ENCODE measurements at regions not wholly inside any gene's neighbourhood (a gene's known extent, or its start where the extent isn't known, plus 50 kb on each side); places are given as distances from the start of the nearest gene placed in this dataset.

DNA sequence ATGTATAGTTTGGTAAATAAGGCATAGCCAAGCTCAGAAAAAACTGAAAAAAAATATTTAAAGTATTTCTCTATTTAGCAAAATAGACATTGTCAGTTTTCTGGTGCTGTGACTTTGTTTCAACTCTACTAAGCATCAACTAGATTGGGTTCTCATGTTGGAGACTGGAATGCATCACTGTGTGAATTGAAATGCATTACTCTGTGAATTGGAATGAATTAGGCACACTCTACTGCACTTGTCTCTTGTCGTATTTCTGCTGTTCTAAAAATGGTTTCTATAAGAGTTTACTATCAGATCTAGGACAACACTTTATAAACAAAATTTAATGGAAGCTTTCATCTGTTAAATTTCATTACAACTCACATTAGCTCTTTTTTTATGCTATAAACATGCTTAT is 1772.2 kb downstream of the MAT2B start:
- no peak for TF ChIP-seq ISL1 (CRISPR knock-in tag; IDR thresholded peaks at IDR 0.05)
- TF ChIP-seq, protein P1, sequence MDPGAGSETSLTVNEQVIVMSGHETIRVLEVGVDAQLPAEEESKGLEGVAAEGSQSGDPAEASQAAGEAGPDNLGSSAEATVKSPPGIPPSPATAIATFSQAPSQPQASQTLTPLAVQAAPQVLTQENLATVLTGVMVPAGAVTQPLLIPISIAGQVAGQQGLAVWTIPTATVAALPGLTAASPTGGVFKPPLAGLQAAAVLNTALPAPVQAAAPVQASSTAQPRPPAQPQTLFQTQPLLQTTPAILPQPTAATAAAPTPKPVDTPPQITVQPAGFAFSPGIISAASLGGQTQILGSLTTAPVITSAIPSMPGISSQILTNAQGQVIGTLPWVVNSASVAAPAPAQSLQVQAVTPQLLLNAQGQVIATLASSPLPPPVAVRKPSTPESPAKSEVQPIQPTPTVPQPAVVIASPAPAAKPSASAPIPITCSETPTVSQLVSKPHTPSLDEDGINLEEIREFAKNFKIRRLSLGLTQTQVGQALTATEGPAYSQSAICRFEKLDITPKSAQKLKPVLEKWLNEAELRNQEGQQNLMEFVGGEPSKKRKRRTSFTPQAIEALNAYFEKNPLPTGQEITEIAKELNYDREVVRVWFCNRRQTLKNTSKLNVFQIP (CRISPR knock-in tag; IDR thresholded peaks at IDR 0.05; ENCODE audit: borderline replicate concordance, low read depth): no peak
- no peak for TF ChIP-seq ZFP30 (CRISPR knock-in tag; IDR thresholded peaks at IDR 0.05)
- TF ChIP-seq, protein P2, sequence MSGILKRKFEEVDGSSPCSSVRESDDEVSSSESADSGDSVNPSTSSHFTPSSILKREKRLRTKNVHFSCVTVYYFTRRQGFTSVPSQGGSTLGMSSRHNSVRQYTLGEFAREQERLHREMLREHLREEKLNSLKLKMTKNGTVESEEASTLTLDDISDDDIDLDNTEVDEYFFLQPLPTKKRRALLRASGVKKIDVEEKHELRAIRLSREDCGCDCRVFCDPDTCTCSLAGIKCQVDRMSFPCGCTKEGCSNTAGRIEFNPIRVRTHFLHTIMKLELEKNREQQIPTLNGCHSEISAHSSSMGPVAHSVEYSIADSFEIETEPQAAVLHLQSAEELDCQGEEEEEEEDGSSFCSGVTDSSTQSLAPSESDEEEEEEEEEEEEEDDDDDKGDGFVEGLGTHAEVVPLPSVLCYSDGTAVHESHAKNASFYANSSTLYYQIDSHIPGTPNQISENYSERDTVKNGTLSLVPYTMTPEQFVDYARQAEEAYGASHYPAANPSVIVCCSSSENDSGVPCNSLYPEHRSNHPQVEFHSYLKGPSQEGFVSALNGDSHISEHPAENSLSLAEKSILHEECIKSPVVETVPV (CRISPR knock-in tag; IDR thresholded peaks at IDR 0.05): no peak
- no peak for TF ChIP-seq GLIS3 (CRISPR knock-in tag; IDR thresholded peaks at IDR 0.05)
- no peak for TF ChIP-seq BACH2 (CRISPR knock-in tag; IDR thresholded peaks at IDR 0.05; ENCODE audit: borderline replicate concordance)
- TF ChIP-seq PPARA (CRISPR knock-in tag; IDR thresholded peaks at IDR 0.05; ENCODE audit: borderline replicate concordance): no peak
- no peak for TF ChIP-seq ZNF565 (CRISPR knock-in tag; conservative IDR thresholded peaks at IDR 0.05; ENCODE audit: low read depth)
- no peak for TF ChIP-seq RARB (CRISPR knock-in tag; IDR thresholded peaks at IDR 0.05)
- TF ChIP-seq, protein P3, sequence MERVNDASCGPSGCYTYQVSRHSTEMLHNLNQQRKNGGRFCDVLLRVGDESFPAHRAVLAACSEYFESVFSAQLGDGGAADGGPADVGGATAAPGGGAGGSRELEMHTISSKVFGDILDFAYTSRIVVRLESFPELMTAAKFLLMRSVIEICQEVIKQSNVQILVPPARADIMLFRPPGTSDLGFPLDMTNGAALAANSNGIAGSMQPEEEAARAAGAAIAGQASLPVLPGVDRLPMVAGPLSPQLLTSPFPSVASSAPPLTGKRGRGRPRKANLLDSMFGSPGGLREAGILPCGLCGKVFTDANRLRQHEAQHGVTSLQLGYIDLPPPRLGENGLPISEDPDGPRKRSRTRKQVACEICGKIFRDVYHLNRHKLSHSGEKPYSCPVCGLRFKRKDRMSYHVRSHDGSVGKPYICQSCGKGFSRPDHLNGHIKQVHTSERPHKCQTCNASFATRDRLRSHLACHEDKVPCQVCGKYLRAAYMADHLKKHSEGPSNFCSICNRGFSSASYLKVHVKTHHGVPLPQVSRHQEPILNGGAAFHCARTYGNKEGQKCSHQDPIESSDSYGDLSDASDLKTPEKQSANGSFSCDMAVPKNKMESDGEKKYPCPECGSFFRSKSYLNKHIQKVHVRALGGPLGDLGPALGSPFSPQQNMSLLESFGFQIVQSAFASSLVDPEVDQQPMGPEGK (CRISPR knock-in tag; IDR thresholded peaks at IDR 0.05; ENCODE audit: borderline replicate concordance): no peak
- no peak for ATAC-seq

DNA sequence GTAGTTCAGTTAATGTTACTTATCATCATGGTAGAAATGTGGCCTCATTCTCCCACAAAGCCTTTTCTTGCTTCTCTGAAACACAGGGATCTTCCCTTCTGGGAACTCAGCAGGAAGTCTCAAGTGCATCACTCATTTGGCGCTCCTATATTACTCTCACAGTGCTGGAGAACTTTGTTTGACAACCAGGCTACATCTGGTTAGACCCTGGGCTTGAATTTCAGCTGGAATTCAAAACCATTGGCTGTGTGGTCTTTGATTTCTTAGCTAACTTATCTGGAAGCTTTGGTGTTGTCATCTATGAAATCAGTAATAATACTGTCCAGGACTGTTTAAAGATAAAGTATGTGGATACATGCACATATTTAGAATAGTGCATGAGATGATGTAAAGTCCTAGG is 1777.1 kb downstream of the MAT2B start:
- no peak for ATAC-seq
- TF ChIP-seq GLIS3 (CRISPR knock-in tag; IDR thresholded peaks at IDR 0.05) (no peak), TCF4 (CRISPR knock-in tag; IDR thresholded peaks at IDR 0.05; ENCODE audit: borderline replicate concordance) (no peak), ZNF565 (CRISPR knock-in tag; conservative IDR thresholded peaks at IDR 0.05; ENCODE audit: low read depth) (no peak), ZC3H10 (CRISPR knock-in tag; IDR thresholded peaks at IDR 0.05) (no peak), PPARA (CRISPR knock-in tag; IDR thresholded peaks at IDR 0.05; ENCODE audit: borderline replicate concordance) (no peak), ZNF70 (CRISPR knock-in tag; IDR thresholded peaks at IDR 0.05) (no peak), BACH2 (CRISPR knock-in tag; IDR thresholded peaks at IDR 0.05; ENCODE audit: borderline replicate concordance) (no peak), SNAI2 (CRISPR knock-in tag; IDR thresholded peaks at IDR 0.05) (no peak), OSR1 (CRISPR knock-in tag; IDR thresholded peaks at IDR 0.05) (no peak)
- TF ChIP-seq, protein P4, sequence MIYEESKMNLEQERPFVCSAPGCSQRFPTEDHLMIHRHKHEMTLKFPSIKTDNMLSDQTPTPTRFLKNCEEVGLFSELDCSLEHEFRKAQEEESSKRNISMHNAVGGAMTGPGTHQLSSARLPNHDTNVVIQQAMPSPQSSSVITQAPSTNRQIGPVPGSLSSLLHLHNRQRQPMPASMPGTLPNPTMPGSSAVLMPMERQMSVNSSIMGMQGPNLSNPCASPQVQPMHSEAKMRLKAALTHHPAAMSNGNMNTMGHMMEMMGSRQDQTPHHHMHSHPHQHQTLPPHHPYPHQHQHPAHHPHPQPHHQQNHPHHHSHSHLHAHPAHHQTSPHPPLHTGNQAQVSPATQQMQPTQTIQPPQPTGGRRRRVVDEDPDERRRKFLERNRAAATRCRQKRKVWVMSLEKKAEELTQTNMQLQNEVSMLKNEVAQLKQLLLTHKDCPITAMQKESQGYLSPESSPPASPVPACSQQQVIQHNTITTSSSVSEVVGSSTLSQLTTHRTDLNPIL (CRISPR knock-in tag; IDR thresholded peaks at IDR 0.05; ENCODE audit: low read depth): no peak

DNA sequence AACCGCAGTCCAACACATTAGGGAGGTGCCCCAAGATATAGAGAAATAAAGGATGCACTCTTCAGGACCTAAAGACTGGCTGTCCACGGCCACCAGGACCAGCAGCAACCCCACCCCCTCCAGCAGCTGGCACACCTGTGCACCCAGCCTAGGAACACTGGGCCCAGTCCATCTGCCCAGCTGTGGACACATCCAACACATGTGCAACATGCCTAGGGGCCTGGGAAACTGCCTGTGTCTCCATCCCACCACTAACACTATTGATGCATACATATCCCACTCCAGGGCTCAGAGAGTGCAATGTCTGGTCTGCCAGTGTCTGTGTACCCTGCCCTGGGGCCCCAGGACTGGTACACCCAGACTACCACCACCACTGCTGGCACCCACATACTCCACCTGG is 1781.3 kb downstream of the MAT2B start:
- TF ChIP-seq ZNF70 (CRISPR knock-in tag; IDR thresholded peaks at IDR 0.05): no peak
- TF ChIP-seq TCF4 (CRISPR knock-in tag; IDR thresholded peaks at IDR 0.05; ENCODE audit: borderline replicate concordance): no peak
- no peak for TF ChIP-seq ZC3H10 (CRISPR knock-in tag; IDR thresholded peaks at IDR 0.05)
- TF ChIP-seq ZFP3 (CRISPR knock-in tag; IDR thresholded peaks at IDR 0.05): no peak
- no peak for TF ChIP-seq RARB (CRISPR knock-in tag; IDR thresholded peaks at IDR 0.05)
- TF ChIP-seq ISL1 (CRISPR knock-in tag; IDR thresholded peaks at IDR 0.05): no peak
- no peak for TF ChIP-seq TOX (CRISPR knock-in tag; IDR thresholded peaks at IDR 0.05; ENCODE audit: borderline replicate concordance)
- TF ChIP-seq GLIS3 (CRISPR knock-in tag; IDR thresholded peaks at IDR 0.05): no peak
- no peak for TF ChIP-seq ESRRG (CRISPR knock-in tag; IDR thresholded peaks at IDR 0.05)
- TF ChIP-seq SNAI2 (CRISPR knock-in tag; IDR thresholded peaks at IDR 0.05): no peak
- TF ChIP-seq, protein P2 (CRISPR knock-in tag; IDR thresholded peaks at IDR 0.05): no peak
- TF ChIP-seq, protein P5, sequence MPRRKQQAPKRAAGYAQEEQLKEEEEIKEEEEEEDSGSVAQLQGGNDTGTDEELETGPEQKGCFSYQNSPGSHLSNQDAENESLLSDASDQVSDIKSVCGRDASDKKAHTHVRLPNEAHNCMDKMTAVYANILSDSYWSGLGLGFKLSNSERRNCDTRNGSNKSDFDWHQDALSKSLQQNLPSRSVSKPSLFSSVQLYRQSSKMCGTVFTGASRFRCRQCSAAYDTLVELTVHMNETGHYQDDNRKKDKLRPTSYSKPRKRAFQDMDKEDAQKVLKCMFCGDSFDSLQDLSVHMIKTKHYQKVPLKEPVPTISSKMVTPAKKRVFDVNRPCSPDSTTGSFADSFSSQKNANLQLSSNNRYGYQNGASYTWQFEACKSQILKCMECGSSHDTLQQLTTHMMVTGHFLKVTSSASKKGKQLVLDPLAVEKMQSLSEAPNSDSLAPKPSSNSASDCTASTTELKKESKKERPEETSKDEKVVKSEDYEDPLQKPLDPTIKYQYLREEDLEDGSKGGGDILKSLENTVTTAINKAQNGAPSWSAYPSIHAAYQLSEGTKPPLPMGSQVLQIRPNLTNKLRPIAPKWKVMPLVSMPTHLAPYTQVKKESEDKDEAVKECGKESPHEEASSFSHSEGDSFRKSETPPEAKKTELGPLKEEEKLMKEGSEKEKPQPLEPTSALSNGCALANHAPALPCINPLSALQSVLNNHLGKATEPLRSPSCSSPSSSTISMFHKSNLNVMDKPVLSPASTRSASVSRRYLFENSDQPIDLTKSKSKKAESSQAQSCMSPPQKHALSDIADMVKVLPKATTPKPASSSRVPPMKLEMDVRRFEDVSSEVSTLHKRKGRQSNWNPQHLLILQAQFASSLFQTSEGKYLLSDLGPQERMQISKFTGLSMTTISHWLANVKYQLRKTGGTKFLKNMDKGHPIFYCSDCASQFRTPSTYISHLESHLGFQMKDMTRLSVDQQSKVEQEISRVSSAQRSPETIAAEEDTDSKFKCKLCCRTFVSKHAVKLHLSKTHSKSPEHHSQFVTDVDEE (CRISPR knock-in tag; IDR thresholded peaks at IDR 0.05): no peak
- no peak for ATAC-seq

Data from SK-N-SH treated with all-trans-retinoic acid at 6 μM for 48 hours (cell line).